Caco-2 (cell line): ENCODE measurements at regions not wholly inside any gene's neighbourhood (a gene's known extent, or its start where the extent isn't known, plus 50 kb on each side); places are given as distances from the start of the nearest gene placed in this dataset.

ENCODE experiments used
- BruUV-seq: library from RNA; stranded (reverse); fragments of 400-500 nt; replicated peaks from 2 replicates; lab custom pipeline; 2021; lab: Mats Ljungman, UMichigan
- CTCF ChIA-PET: fragments of 300-600 bp; sonication (Branson Sonifier 250); formaldehyde crosslinking; loops from one replicate; lab custom pipeline; 2022; ENCODE audit warnings: antibody characterized with exemption; lab: Charles Lee
- POLR2A ChIA-PET: fragments of 300-600 bp; sonication (Branson Sonifier 250); formaldehyde crosslinking; loops from one replicate; lab custom pipeline; 2022; ENCODE audit warnings: antibody characterized with exemption; lab: Charles Lee
- DNase-seq, 2 experiments: peaks; one replicate each; pipeline versions ENCODE4 v3.0.0 to v3.0.0-alpha.2; 2020 to 2022
- H3K27me3 ChIP-seq: replicated peaks from 2 replicates; pipeline ENCODE4 v1.6.0; 2011; ENCODE audit warnings: low read length; ENCODE audit not compliant: control insufficient read depth, insufficient read depth
- H3K36me3 ChIP-seq: 2 replicates; pipeline ENCODE4 v1.5.1; 2011; ENCODE audit warnings: low read length; ENCODE audit not compliant: control insufficient read depth, insufficient read depth
- H3K4me1 ChIP-seq: fragments of 250-450 bp; sonication (Bioruptor Pico); 2 replicates; pipeline ENCODE4 v1.5.1; 2020; ENCODE audit warnings: mild to moderate bottlenecking
- H3K4me3 ChIP-seq: 2 replicates; pipeline ENCODE4 v1.5.1; 2011; ENCODE audit warnings: low read depth, mild to moderate bottlenecking, control low read depth, low read length
- H3K9me3 ChIP-seq: fragments of 250-450 bp; sonication (Bioruptor Pico); 2 replicates; pipeline ENCODE4 v1.5.1; 2020; ENCODE audit warnings: mild to moderate bottlenecking, moderate library complexity
- H3K27ac Mint-ChIP-seq: one replicate; pipeline ENCODE4 v1.8.0; 2022; ENCODE audit warnings: mixed read lengths; ENCODE audit not compliant: unreplicated experiment
- H3K27me3 Mint-ChIP-seq: one replicate; pipeline ENCODE4 v1.8.0; 2022; ENCODE audit warnings: mixed read lengths; ENCODE audit not compliant: insufficient read depth, unreplicated experiment
- H3K36me3 Mint-ChIP-seq: one replicate; pipeline ENCODE4 v1.8.0; 2022; ENCODE audit warnings: mild to moderate bottlenecking, mixed read lengths; ENCODE audit not compliant: insufficient read depth, unreplicated experiment
- H3K4me1 Mint-ChIP-seq: one replicate; pipeline ENCODE4 v1.8.0; 2022; ENCODE audit warnings: low read depth, mixed read lengths; ENCODE audit not compliant: unreplicated experiment
- H3K4me3 Mint-ChIP-seq: one replicate; pipeline ENCODE4 v1.8.0; 2022; ENCODE audit warnings: mild to moderate bottlenecking, moderate library complexity, mixed read lengths; ENCODE audit not compliant: unreplicated experiment
- H3K9me3 Mint-ChIP-seq: one replicate; pipeline ENCODE4 v1.8.0; 2022; ENCODE audit warnings: mixed read lengths; ENCODE audit not compliant: unreplicated experiment
- intact Hi-C: fragments of 100-400 bp; cut with micrococcal nuclease; formaldehyde crosslinking; loops from one replicate; pipeline ENCODE4 v1.10.0; 2022; ENCODE audit not compliant: unreplicated experiment
- TF ChIP-seq, protein P1 (sequence below), 2 experiments: fragments of 200-600 bp in 1 of 2; IDR thresholded peaks; 1 replicate in 1 of 2; 2 replicates in 1 of 2; pipeline versions ENCODE4 v1.5.1 to v1.8.0; 2011 to 2022; ENCODE audit warnings: antibody characterized with exemption in 1 of 2, control low read depth in 1 of 2, inconsistent platforms in 1 of 2, low read depth in 1 of 2, low read length in 1 of 2, mild to moderate bottlenecking in 1 of 2, moderate library complexity in 1 of 2; ENCODE audit not compliant: insufficient read depth in 1 of 2, severe bottlenecking in 1 of 2, unreplicated experiment in 1 of 2

DNA sequence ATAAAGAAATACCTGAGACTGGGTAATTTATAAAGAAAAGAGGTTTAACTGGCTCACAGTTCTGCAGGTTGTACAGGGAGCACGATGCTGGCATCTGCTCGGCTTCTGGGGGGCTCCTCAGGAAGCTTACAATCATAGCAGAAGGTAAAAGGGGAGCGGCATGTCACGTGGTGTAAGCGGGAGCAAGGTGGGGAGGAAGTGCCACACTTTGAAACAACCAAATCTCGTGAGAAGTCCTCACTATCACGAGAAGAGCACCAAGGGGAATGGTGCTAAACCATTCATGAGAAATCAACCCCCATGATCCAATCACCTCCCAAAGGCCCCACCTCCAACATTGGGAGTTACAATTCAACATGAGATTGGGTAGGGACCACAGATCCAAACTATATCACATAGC lies 67.7 kb downstream of the AKR1B1 start:
- POLR2A ChIA-PET = no interaction called here
- H3K4me1 Mint-ChIP-seq = no peaks in the 10 kb centered on the region
- no peaks in the 10 kb centered on the region for H3K9me3 ChIP-seq
- no peaks in the 10 kb centered on the region for H3K27me3 ChIP-seq
- no peak overlapping the region for H3K4me3 ChIP-seq
- BruUV-seq = no TSS peak
- no peaks in the 10 kb centered on the region for H3K36me3 Mint-ChIP-seq
- no peaks in the 10 kb centered on the region for H3K9me3 Mint-ChIP-seq
- intact Hi-C loops = no loop called here
- H3K27ac Mint-ChIP-seq = no peak overlapping the region
- TF ChIP-seq, protein P1, sequence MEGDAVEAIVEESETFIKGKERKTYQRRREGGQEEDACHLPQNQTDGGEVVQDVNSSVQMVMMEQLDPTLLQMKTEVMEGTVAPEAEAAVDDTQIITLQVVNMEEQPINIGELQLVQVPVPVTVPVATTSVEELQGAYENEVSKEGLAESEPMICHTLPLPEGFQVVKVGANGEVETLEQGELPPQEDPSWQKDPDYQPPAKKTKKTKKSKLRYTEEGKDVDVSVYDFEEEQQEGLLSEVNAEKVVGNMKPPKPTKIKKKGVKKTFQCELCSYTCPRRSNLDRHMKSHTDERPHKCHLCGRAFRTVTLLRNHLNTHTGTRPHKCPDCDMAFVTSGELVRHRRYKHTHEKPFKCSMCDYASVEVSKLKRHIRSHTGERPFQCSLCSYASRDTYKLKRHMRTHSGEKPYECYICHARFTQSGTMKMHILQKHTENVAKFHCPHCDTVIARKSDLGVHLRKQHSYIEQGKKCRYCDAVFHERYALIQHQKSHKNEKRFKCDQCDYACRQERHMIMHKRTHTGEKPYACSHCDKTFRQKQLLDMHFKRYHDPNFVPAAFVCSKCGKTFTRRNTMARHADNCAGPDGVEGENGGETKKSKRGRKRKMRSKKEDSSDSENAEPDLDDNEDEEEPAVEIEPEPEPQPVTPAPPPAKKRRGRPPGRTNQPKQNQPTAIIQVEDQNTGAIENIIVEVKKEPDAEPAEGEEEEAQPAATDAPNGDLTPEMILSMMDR (IDR thresholded peaks at IDR 0.05; ENCODE audit: insufficient read depth in 1 of 2, low read depth in 1 of 2, low read length in 1 of 2, severe bottlenecking in 1 of 2, unreplicated experiment in 1 of 2) = no peak
- no peaks in the 10 kb centered on the region for H3K4me1 ChIP-seq
- H3K27me3 Mint-ChIP-seq = peaks cover 11% of the 10 kb centered on the region
- H3K36me3 ChIP-seq = no peaks in the 10 kb centered on the region
- CTCF ChIA-PET = no interaction called here
- H3K4me3 Mint-ChIP-seq = no peak overlapping the region
- no peak for DNase-seq

DNA sequence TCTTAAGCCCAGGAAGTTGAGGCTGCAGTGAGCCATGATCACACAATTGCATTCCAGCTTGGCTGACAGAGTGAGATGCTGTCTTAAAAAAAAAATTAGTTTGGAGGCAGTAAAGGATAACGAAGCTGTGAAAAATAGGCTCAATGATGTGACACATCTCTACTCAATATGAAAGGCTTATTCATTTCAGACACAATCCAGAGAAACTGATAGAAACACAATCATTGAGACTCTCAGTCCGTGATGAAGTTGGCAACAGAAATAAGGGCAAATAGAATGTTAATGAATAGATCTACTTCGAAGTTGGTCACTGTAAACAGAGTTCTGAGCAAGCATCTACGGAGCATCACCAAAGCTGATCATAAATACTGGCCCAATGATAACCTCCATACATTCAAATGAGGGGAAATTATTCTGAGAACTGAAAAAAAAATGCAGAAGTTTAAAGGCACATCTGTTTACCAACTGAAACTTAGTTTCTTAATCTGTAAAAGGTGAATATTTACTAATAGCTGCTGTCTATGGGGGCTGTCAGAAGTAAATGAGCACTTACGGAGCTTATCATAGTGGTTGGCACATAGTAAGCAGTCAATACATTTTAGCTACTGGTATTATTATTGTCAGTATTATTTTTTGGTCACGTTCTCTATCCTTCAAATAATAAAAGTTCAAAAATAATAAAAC lies 70.4 kb downstream of the AKR1B1 start:
- Mint-ChIP-seq H3K4me1 (no peaks in the 10 kb centered on the region), H3K9me3 (no peaks in the 10 kb centered on the region), H3K27ac (no peak overlapping the region), H3K4me3 (no peak overlapping the region), H3K36me3 (no peaks in the 10 kb centered on the region), H3K27me3 (peaks cover 8% of the 10 kb centered on the region)
- Histone ChIP-seq H3K36me3 (no peaks in the 10 kb centered on the region), H3K27me3 (no peaks in the 10 kb centered on the region), H3K4me3 (no peak overlapping the region), H3K4me1 (no peaks in the 10 kb centered on the region), H3K9me3 (no peaks in the 10 kb centered on the region)
- CTCF ChIA-PET = interaction anchor here (0.6 kb wide), 1 partner anchor 1649 kb away, joined by 4 read pairs; no protein-coding TSS in a partner anchor
- BruUV-seq = no TSS peak
- intact Hi-C loops = no loop called here
- TF ChIP-seq, protein P1 (IDR thresholded peaks at IDR 0.05; ENCODE audit: insufficient read depth in 1 of 2, low read depth in 1 of 2, low read length in 1 of 2, severe bottlenecking in 1 of 2, unreplicated experiment in 1 of 2) = no peak
- DNase-seq = no peak
- POLR2A ChIA-PET = no interaction called here

DNA sequence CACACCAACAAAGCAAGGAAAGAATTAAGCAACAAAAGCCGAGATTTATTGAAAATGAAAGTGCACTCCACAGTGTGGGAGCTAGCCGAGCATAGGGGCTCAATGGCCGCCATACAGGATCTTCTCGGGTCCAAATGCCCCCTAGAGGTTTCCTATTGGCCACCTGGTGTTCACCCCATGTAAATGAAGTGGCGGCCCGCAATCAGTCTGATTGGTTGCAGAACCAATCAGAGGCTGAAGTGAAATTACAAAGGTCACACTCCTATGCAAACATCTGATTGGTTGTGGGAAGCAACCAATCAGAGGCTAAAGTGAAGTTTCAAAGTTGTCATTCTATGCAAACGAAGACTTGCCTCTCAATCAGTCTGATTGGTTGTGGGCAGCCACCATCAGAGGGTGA lies 61.8 kb upstream of the SLC35B4 start:
- intact Hi-C loops = no loop called here
- Mint-ChIP-seq H3K4me1 (peaks cover 8% of the 10 kb centered on the region), H3K9me3 (no peaks in the 10 kb centered on the region), H3K27me3 (peaks cover 3% of the 10 kb centered on the region), H3K4me3 (no peak overlapping the region), H3K27ac (no peak overlapping the region), H3K36me3 (no peaks in the 10 kb centered on the region)
- ChIA-PET CTCF (no interaction called here), POLR2A (no interaction called here)
- no peak overlapping the region for H3K4me3 ChIP-seq
- DNase-seq = no peak
- BruUV-seq = no TSS peak
- no peaks in the 10 kb centered on the region for H3K9me3 ChIP-seq
- no peaks in the 10 kb centered on the region for H3K27me3 ChIP-seq
- TF ChIP-seq, protein P1 (IDR thresholded peaks at IDR 0.05; ENCODE audit: insufficient read depth in 1 of 2, low read depth in 1 of 2, low read length in 1 of 2, severe bottlenecking in 1 of 2, unreplicated experiment in 1 of 2) = no peak
- no peaks in the 10 kb centered on the region; the same call in 1 of the 2 replicates for H3K4me1 ChIP-seq
- no peaks in the 10 kb centered on the region for H3K36me3 ChIP-seq
